ENCODE measurements at regions not wholly inside any gene's neighbourhood (a gene's known extent, or its start where the extent isn't known, plus 50 kb on each side); places are given as distances from the start of the nearest gene placed in this dataset.

GRCh38 chr3:21290557-21290956 lies 460.5 kb downstream of the ZNF385D start:
- TF ChIP-seq JUN (IDR thresholded peaks at IDR 0.05), result no peak
- no peak for TF ChIP-seq CHD4 (IDR thresholded peaks at IDR 0.05; ENCODE audit: borderline replicate concordance)
- TF ChIP-seq POLR2A (IDR thresholded peaks at IDR 0.05; ENCODE audit: low read length), result no peak
- no peak for TF ChIP-seq MAZ (IDR thresholded peaks at IDR 0.05; ENCODE audit: borderline replicate concordance, low read depth, low read length)
- no peak for TF ChIP-seq MAFK (IDR thresholded peaks at IDR 0.05; ENCODE audit: partially characterized antibody)
- TF ChIP-seq PBX3 (IDR thresholded peaks at IDR 0.05), result no peak

Data from A549 (cell line).